ENCODE measurements at regions not wholly inside any gene's neighbourhood (a gene's known extent, or its start where the extent isn't known, plus 50 kb on each side); places are given as distances from the start of the nearest gene placed in this dataset.
"Not testable (repeated sequence)": the region's sequence is repeated elsewhere in the genome, so short reads cannot be mapped to it uniquely, and the experiment has no call there.

DNA sequence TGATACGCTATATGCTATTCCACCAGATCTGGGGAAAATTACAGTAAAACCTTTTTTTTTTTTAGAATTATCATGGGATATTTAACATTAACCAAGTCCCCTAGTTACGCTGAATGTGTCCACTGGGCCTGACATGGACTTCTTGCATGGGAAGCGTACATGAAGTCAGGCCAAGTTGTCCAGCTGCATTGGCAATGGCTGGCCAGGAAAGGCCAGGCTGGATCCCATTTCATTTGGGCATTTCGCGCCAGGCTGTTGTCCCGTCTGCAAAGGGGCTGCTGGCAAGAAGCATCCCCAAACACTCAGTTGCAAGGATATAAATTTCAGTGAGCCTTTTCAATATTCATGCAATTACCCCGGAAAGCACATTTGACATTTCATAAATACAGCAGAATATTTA, 933.3 kb downstream of the GRID1 start:
- DNase-seq (ENCODE audit: low read depth) = no peak

DNA sequence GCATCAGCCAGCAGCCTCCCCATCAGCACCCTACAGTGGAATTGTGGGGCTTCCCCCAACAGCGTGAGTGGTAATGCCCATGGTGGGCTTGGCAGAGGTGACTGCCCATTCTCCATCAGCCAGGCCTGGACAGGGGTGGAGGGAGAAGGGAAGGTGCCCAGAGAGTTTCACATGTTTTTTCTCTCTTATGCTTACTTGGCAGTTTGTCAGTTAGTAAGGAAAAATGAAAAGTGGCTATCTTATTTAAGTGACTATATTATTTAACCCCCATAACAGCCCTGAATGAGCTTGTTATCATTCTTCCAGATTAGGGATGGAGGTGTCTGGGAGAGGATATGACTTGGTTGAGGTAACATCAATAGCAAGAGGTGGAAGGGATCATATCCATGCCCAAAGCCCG, 921.7 kb downstream of the GRID1 start:
- DNase-seq (ENCODE audit: low read depth) = no peak

DNA sequence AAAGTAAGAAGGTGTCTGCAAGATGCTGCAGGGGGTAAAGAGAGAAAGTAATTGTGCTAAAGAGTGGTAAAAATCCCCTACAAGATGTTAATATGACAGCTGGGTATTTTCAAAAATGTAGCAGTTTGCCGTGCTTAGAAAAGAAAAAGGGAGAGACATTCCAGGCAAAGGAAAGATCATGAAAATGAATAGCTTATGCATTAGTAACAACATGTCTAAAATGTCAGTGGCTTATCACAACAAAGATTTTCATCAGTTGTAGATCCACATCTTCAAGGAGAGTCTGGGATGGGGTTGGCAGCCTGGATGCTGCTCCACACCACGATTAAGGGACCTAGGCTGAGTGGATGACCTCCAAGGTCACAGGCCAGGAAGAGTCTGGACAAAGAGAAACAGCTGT, 920.9 kb downstream of the GRID1 start:
- DNase-seq (ENCODE audit: low read depth) = no peak

DNA sequence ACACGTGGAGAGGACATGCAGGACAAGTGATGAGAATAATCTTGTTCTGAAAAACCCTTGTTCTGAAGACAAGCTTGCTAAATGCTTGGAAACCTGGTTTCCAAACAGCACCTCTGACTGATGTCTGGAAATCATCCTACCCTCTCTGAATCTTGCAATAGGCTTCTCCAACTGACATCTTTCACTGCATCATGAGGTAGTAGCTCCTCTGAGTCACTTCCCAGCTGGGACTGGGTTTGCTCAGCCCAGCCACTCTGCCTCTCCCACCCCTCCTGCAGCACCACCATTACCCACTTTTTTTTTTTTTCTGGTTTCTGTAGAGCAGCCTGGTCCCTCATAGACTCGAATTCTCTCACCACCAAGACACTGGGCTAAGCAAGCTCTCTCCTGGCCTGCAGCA, 919.8 kb downstream of the GRID1 start:
- no peak for DNase-seq (ENCODE audit: low read depth)

GRCh38 chr10:85447690-85448089, 918.9 kb downstream of the GRID1 start:
- no peak for DNase-seq (ENCODE audit: low read depth)

GRCh38 chr10:85448716-85449115, 917.9 kb downstream of the GRID1 start:
- no peak for DNase-seq (ENCODE audit: low read depth)

DNA sequence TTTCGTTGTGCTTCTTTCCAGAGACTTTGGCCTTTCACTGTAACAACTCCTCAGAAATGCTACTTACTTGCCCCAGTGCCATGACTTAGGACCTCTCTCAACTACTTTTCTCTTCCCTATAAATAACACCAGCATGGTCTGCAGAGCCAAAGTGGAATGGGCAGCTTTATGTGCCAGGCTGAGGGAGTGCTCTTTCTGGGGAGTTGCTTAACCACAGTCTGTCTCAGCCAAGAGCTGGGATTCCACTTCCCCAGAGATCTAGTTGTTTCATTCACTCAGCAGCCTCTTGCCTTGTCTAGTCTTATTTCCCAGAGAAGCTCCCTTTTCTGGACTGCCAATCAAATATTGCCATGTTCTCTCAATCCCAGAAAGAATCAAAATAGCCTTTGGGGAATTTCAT, 912.2 kb downstream of the GRID1 start:
- no peak for DNase-seq (ENCODE audit: low read depth)

GRCh38 chr10:85457191-85457590, 909.4 kb downstream of the GRID1 start:
- no peak for DNase-seq (ENCODE audit: low read depth)

GRCh38 chr10:85458324-85458723, 908.3 kb downstream of the GRID1 start:
- no peak for DNase-seq (ENCODE audit: low read depth)

DNA sequence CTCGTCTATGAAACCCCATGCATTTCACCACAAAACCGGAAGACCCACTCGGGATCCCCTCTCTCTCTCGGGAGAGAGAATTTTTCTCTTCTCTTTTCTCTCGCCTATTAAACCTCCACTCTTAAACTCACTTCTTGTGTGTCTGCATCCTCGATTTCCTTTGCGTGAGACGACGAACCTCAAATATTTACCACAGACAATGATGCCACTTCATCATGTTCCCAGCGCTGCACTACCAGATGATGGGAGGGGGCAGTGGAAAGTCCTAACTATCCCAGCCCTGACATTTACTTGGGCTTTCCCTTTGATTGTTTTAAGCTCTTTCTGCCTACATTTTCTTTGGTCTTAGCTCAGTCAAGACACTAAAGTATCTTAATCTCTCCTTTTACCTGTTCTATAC, 906.7 kb downstream of the GRID1 start:
- no peak for DNase-seq (ENCODE audit: low read depth)

- DNase-seq (ENCODE audit: low read depth) = no peak
These were observed 902.3 kb downstream of the GRID1 start for GRCh38 chr10:85464336-85464735.

- no peak for DNase-seq (ENCODE audit: low read depth)
These were observed 888.6 kb downstream of the GRID1 start for GRCh38 chr10:85477979-85478378.

DNA sequence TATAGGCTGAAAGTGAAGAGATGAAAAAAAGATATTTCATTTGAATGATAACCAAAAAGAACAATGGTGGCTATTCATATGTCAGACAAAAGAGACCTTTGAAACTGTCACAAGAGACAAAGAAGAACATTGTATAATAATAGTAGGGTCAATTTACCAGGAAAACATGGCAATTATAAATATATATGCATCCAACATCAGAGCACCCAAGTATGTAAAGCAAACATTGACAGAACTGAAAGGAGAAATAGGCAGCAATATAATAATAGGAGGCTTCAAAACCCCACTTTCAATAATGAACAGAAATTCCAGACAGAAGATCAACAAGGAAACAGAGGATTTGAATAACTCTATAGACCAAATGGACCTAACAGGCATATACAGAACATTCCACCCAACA, 876.2 kb downstream of the GRID1 start:
- no peak for DNase-seq (ENCODE audit: low read depth)

- no peak for DNase-seq (ENCODE audit: low read depth)
These were observed 874.9 kb downstream of the GRID1 start for GRCh38 chr10:85491652-85492051.

- DNase-seq (ENCODE audit: low read depth) = no peak
These were observed 873.9 kb downstream of the GRID1 start for GRCh38 chr10:85492684-85493083.

- DNase-seq (ENCODE audit: low read depth) = no peak
These were observed 872.9 kb downstream of the GRID1 start for GRCh38 chr10:85493703-85494102.

GRCh38 chr10:85504641-85505040, 862.0 kb downstream of the GRID1 start:
- DNase-seq (ENCODE audit: low read depth) = not testable (repeated sequence)

DNA sequence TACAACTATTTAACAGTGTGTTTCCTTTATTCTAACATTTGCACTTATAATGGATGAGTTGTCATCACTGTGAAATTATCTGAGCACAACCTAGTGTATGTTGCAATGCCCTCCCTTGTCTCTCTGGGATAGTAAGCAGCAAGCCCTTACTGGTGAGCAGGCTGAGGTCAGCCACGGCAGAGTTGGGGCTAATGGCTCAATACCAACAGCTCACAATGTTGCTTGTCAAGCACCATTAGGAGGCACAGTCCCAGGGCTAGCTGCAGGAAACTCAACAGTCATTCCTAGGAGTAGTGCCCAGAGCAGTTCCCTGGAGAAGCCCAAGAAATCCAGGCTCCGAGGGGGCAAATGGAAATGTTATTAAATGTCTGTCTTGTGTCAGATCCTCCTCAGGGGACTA, 858.4 kb downstream of the GRID1 start:
- DNase-seq (ENCODE audit: low read depth) = no peak

DNA sequence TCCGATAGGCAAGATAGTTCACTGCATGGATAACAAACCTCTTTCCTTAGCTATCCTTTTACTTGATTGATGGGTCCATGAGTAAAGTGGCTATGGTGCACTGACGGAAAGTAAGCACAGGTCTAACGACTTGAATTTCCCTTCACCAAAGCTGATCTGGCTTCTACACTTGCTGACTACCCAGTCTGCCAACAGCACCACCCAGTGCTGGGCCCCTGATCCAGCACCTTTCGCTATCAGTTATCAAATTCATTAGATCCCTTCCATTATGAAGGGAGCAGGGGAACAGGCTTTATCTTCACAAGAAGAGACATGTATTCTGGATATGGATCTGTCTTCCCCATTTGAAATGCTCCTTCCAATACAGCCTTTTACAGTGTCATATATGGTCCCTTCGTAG, 855.9 kb downstream of the GRID1 start:
- DNase-seq (ENCODE audit: low read depth) = no peak

GRCh38 chr10:85513436-85513835, 853.2 kb downstream of the GRID1 start:
- DNase-seq (ENCODE audit: low read depth) = no peak

DNA sequence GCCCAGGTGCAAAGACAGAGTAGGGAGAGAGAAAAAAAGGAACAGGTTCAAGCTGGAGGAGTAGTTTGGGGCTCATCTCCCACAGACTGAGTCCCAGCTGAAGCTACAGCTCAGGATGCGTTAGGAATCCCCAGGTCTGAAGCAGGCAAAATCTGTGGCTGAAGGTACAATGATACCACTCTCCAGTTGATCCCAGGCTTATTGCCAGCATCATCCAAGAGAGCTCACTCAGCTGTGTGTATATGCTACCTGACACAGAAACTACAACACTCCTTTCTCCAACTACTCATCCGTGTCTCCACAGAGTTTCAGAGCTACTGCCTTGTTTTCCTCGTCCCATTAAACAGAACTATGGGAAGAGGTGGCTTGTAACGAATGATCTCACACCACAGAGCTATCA, 851.3 kb downstream of the GRID1 start:
- DNase-seq (ENCODE audit: low read depth) = no peak

DNA sequence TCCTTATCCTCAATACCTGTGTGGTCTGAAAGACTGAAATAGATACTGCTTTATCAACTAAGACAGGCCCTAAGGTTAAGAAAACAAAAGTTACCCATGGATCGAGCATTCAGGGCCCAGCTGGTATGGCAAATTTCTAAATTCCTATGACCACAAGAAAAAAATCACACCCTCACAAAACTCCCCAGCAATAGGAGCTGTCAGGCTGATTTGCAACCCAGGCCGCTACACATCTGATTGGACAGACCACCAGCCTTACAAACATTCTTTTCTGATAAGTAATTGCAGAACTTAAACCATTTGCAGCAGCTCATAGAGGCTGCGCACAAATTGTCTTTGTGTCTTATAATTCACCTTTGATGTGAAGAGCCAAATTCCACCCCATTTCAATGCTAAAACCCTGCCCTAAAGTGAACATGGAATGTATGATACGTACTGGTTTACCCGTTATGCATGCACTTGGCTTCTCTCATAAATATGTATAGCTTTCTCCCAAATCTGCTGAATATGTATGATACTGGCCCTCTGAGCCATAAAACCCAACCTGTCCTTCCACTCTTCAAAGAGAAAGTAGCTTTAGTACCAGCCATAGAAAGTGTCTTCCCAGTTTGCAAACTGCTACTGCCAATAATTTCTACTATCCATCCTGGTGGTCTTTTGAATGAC, 842.5 kb downstream of the GRID1 start:
- DNase-seq (ENCODE audit: low read depth) = no peak

DNA sequence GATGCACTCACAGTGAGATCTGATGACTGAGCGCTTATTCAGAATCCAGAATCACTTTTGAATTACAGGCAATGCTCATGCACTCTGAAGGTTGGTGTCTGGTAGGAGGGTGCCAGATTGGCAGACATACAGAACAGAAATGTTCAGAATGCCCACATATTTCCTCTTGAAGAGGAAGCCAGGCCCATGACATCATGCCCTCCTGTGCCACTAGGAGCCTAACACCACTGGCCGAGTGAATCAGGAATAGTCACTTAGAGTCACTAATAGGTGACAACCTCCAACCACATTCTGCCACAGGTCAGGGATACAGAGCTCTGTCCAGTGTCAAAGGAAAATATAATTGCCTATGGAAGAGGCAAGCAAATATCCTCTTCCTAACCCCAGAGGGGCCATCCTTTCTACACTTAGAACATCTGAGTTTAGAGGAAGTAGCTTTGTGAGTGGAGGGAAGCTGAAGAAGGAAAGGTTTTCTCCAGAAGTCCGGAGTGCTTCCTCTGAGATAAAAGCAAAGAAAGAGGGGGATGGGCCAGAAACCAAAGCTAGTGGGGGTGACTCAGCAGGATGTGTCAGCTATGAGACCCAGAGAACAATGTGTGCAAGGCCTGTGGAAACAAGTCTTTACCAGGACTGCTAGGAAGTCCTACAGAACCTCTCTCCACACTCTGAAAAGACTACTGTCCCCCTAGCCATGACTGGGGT, 838.8 kb downstream of the GRID1 start:
- DNase-seq (ENCODE audit: low read depth) = no peak

Measured in myocyte (in vitro differentiated cells).